Transverse colon (tissue), 4 donors: ENCODE measurements at regions not wholly inside any gene's neighbourhood (a gene's known extent, or its start where the extent isn't known, plus 50 kb on each side); places are given as distances from the start of the nearest gene placed in this dataset.

Experiments used
- EP300 ChIP-seq: sonication (generic); formaldehyde crosslinking; IDR thresholded peaks from one replicate; pipeline ENCODE4 v1.6.1; 2017; ENCODE audit warnings: antibody characterized with exemption, low read depth
- POLR2A ChIP-seq: fragments of 450-650 bp; IDR thresholded peaks from one replicate; pipeline ENCODE4 v1.6.1; 2016; ENCODE audit warnings: antibody characterized with exemption, mild to moderate bottlenecking, moderate library complexity
- POLR2AphosphoS5 ChIP-seq, 3 donors: sonication (generic); formaldehyde crosslinking; IDR thresholded peaks; one replicate each; pipeline ENCODE4 v1.6.1; 2016; ENCODE audit warnings: antibody characterized with exemption in 3 of 3
- TF ChIP-seq, protein P1 (sequence below), 5 experiments: fragments of 200-600 bp in 3 of 5; fragments of 450-650 bp in 2 of 5; sonication (generic) in 3 of 5; IDR thresholded peaks; 1 replicate in 2 of 5; 2 replicates in 3 of 5; pipeline ENCODE4 v1.5.1; 2016 to 2017; ENCODE audit warnings: antibody characterized with exemption in 5 of 5, inconsistent platforms in 3 of 5, mild to moderate bottlenecking in 2 of 5, moderate library complexity in 1 of 5

- TF ChIP-seq POLR2A (no peak), EP300 (no peak), POLR2AphosphoS5 (IDR thresholded peaks at IDR 0.05) (no peak)
- TF ChIP-seq, protein P1, sequence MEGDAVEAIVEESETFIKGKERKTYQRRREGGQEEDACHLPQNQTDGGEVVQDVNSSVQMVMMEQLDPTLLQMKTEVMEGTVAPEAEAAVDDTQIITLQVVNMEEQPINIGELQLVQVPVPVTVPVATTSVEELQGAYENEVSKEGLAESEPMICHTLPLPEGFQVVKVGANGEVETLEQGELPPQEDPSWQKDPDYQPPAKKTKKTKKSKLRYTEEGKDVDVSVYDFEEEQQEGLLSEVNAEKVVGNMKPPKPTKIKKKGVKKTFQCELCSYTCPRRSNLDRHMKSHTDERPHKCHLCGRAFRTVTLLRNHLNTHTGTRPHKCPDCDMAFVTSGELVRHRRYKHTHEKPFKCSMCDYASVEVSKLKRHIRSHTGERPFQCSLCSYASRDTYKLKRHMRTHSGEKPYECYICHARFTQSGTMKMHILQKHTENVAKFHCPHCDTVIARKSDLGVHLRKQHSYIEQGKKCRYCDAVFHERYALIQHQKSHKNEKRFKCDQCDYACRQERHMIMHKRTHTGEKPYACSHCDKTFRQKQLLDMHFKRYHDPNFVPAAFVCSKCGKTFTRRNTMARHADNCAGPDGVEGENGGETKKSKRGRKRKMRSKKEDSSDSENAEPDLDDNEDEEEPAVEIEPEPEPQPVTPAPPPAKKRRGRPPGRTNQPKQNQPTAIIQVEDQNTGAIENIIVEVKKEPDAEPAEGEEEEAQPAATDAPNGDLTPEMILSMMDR (IDR thresholded peaks at IDR 0.05) = no peak
Observed at GRCh38 chr10:76700241-76700640, 937.4 kb downstream of the KCNMA1 start.
